Neural cell (in vitro differentiated cells): ENCODE measurements at regions not wholly inside any gene's neighbourhood (a gene's known extent, or its start where the extent isn't known, plus 50 kb on each side); places are given as distances from the start of the nearest gene placed in this dataset.

Experiments
- H2AFZ ChIP-seq: fragments of 200-600, 300-800 bp; sonication (generic), shearing (Covaris generic); 2 replicates; pipeline ENCODE4 v1.6.0; 2014; ENCODE audit warnings: low read depth, mild to moderate bottlenecking, antibody characterized with exemption, low read length, moderate library complexity
- H3F3A ChIP-seq: fragments of 200-600 bp; shearing (Covaris generic); 2 replicates; pipeline ENCODE4 v1.6.1; 2016; ENCODE audit warnings: mild to moderate bottlenecking, moderate library complexity, mixed read lengths, antibody characterized with exemption, low read length; ENCODE audit not compliant: insufficient read depth, poor library complexity, severe bottlenecking
- H3K27ac ChIP-seq: fragments of 200-600, 300-800 bp; sonication (generic), shearing (Covaris generic); 2 replicates; pipeline ENCODE4 v1.5.1; 2014; ENCODE audit warnings: mild to moderate bottlenecking, low read length, moderate library complexity
- H3K27me3 ChIP-seq: fragments of 300-800, 200-600 bp; sonication (generic), shearing (Covaris generic); 2 replicates; pipeline ENCODE4 v1.6.0; 2014; ENCODE audit warnings: mild to moderate bottlenecking, low read depth, low read length, moderate library complexity; ENCODE audit not compliant: insufficient read depth
- H3K36me3 ChIP-seq: fragments of 300-800, 200-600 bp; sonication (generic), shearing (Covaris generic); 2 replicates; pipeline ENCODE4 v1.5.1; 2014; ENCODE audit warnings: mild to moderate bottlenecking, antibody characterized with exemption, low read length, moderate library complexity; ENCODE audit not compliant: insufficient read depth
- H3K4me2 ChIP-seq: fragments of 300-800, 200-600 bp; sonication (generic), shearing (Covaris generic); 2 replicates; pipeline ENCODE4 v1.6.0; 2014; ENCODE audit warnings: mild to moderate bottlenecking, low read length
- H3K4me3 ChIP-seq: fragments of 300-800, 200-600 bp; sonication (generic), shearing (Covaris generic); 2 replicates; pipeline ENCODE4 v1.5.1; 2014; ENCODE audit warnings: mild to moderate bottlenecking, low read length, moderate library complexity
- H3K79me2 ChIP-seq: fragments of 200-600 bp; shearing (Covaris generic); replicated peaks from 2 replicates; pipeline ENCODE4 v1.6.0; 2014; ENCODE audit warnings: mild to moderate bottlenecking, low read length, moderate library complexity; ENCODE audit not compliant: insufficient read depth
- H3K9ac ChIP-seq: fragments of 300-800, 200-600 bp; sonication (generic), shearing (Covaris generic); 2 replicates; pipeline ENCODE4 v1.6.1; 2016; ENCODE audit warnings: mild to moderate bottlenecking, low read length, mixed read lengths
- H3K9me2 ChIP-seq: fragments of 200-600 bp; shearing (Covaris generic); 2 replicates; pipeline ENCODE4 v1.6.1; 2016; ENCODE audit warnings: mild to moderate bottlenecking, low read length, mixed read lengths; ENCODE audit not compliant: insufficient read depth
- H3K9me3 ChIP-seq: fragments of 200-600, 300-800 bp; sonication (generic), shearing (Covaris generic); 2 replicates; pipeline ENCODE4 v1.6.1; 2016; ENCODE audit warnings: mild to moderate bottlenecking, mixed run types, low read length, moderate library complexity, mixed read lengths
- H4K20me1 ChIP-seq: fragments of 200-600 bp; shearing (Covaris generic); 2 replicates; pipeline ENCODE4 v1.6.1; 2016; ENCODE audit warnings: mild to moderate bottlenecking, mixed run types; ENCODE audit not compliant: insufficient read depth
- EP300 ChIP-seq: fragments of 450-650 bp; conservative IDR thresholded peaks from 2 replicates; pipeline ENCODE4 v1.6.1; 2014; ENCODE audit warnings: antibody characterized with exemption, mild to moderate bottlenecking, moderate library complexity; ENCODE audit not compliant: poor library complexity, severe bottlenecking
- EZH2 ChIP-seq: fragments of 200-600, 300-800 bp; shearing (Covaris generic), sonication (generic); IDR thresholded peaks from 2 replicates; pipeline ENCODE4 v1.6.1; 2014; ENCODE audit warnings: antibody characterized with exemption, low read length, borderline replicate concordance, mild to moderate bottlenecking; ENCODE audit not compliant: insufficient read depth, poor library complexity, severe bottlenecking
- MXI1 ChIP-seq: fragments of 450-650 bp; conservative IDR thresholded peaks from 2 replicates; pipeline ENCODE4 v1.6.1; 2014; ENCODE audit warnings: antibody characterized with exemption, mild to moderate bottlenecking; ENCODE audit not compliant: poor library complexity, severe bottlenecking
- POLR2AphosphoS5 ChIP-seq: IDR thresholded peaks from 2 replicates; pipeline ENCODE4 v1.6.1; 2012
- RAD21 ChIP-seq: fragments of 450-650 bp; conservative IDR thresholded peaks from 2 replicates; pipeline ENCODE4 v1.6.1; 2014; ENCODE audit warnings: antibody characterized with exemption, mild to moderate bottlenecking, moderate library complexity
- SMC3 ChIP-seq: fragments of 450-650 bp; conservative IDR thresholded peaks from 2 replicates; pipeline ENCODE4 v1.6.1; 2014; ENCODE audit warnings: antibody characterized with exemption, mild to moderate bottlenecking, moderate library complexity; ENCODE audit not compliant: poor library complexity
- TAF1 ChIP-seq: IDR thresholded peaks from 2 replicates; pipeline ENCODE4 v1.6.1; 2012; ENCODE audit warnings: low read depth
- TF ChIP-seq, protein P1 (sequence below): IDR thresholded peaks from 2 replicates; pipeline ENCODE4 v1.6.1; 2012; ENCODE audit warnings: borderline replicate concordance
- TF ChIP-seq, protein P2 (sequence below): fragments of 450-650 bp; IDR thresholded peaks from 2 replicates; pipeline ENCODE4 v1.5.1; 2014; ENCODE audit warnings: antibody characterized with exemption, mild to moderate bottlenecking, moderate library complexity; ENCODE audit not compliant: poor library complexity, severe bottlenecking

DNA sequence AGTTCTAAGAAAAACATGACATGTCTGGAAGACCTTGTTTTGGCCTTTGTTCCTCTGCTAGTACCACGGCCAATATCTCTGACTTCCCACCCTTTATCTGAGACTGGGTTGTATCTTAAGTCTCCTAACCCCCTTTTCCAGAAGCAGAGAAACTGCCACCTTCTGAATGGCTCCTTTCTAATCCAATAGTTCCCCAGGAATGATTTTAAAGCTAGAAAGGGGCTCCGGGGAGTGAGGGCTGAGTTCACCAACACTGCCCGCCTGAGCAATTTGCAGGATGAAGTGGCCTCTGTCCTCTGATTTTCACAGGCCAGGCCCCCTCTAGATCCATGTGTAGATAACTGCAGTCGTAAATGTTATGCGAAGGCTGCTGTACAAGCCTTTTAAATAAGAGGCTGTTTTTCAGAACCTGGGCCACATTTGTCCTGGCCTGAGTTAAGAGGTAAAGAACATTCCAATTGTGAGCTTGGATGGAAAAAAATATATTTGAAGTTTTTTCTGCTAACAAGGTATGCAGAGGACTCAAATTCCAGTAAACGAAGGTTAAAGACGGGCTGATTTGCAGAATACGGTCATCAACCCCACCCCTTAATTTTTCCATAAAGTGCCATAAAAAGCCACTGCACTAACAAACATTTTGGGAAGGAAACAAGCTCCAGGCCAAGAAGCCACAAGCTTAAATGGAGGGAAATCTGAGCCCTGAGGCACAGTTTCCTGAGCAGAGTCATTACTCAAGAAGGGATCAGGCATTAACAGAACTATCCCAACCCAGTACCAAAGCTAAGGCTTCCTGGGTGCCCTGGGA lies 117.0 kb upstream of the MAF start:
- Histone ChIP-seq H3K27me3 (no peaks in the 10 kb centered on the region), H3K36me3 (no peaks in the 10 kb centered on the region), H3K27ac (no peak overlapping the region), H3K4me2 (no peak overlapping the region), H3K79me2 (no peaks in the 10 kb centered on the region), H3K9me3 (no peaks in the 10 kb centered on the region), H2AFZ (no peak overlapping the region), H3K4me3 (no peak overlapping the region), H3K9me2 (no peaks in the 10 kb centered on the region), H3K9ac (no peak overlapping the region), H4K20me1 (no peaks in the 10 kb centered on the region), H3F3A (no peaks in the 10 kb centered on the region)
- TF ChIP-seq EP300 = no peak

- no peak overlapping the region for H3K4me2 ChIP-seq
- no peaks in the 10 kb centered on the region for H3K9me3 ChIP-seq
- H3K79me2 ChIP-seq = no peaks in the 10 kb centered on the region
- no peak overlapping the region for H3K27ac ChIP-seq
- no peak overlapping the region for H3K9ac ChIP-seq
- no peaks in the 10 kb centered on the region for H4K20me1 ChIP-seq
- H3K4me3 ChIP-seq = no peak overlapping the region
- TF ChIP-seq TAF1 (no peak), POLR2AphosphoS5 (no peak), EZH2 (no peak), MXI1 (no peak), RAD21 (no peak), EP300 (no peak), SMC3 (no peak)
- TF ChIP-seq, protein P1, sequence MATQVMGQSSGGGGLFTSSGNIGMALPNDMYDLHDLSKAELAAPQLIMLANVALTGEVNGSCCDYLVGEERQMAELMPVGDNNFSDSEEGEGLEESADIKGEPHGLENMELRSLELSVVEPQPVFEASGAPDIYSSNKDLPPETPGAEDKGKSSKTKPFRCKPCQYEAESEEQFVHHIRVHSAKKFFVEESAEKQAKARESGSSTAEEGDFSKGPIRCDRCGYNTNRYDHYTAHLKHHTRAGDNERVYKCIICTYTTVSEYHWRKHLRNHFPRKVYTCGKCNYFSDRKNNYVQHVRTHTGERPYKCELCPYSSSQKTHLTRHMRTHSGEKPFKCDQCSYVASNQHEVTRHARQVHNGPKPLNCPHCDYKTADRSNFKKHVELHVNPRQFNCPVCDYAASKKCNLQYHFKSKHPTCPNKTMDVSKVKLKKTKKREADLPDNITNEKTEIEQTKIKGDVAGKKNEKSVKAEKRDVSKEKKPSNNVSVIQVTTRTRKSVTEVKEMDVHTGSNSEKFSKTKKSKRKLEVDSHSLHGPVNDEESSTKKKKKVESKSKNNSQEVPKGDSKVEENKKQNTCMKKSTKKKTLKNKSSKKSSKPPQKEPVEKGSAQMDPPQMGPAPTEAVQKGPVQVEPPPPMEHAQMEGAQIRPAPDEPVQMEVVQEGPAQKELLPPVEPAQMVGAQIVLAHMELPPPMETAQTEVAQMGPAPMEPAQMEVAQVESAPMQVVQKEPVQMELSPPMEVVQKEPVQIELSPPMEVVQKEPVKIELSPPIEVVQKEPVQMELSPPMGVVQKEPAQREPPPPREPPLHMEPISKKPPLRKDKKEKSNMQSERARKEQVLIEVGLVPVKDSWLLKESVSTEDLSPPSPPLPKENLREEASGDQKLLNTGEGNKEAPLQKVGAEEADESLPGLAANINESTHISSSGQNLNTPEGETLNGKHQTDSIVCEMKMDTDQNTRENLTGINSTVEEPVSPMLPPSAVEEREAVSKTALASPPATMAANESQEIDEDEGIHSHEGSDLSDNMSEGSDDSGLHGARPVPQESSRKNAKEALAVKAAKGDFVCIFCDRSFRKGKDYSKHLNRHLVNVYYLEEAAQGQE = no peak
- TF ChIP-seq, protein P2, sequence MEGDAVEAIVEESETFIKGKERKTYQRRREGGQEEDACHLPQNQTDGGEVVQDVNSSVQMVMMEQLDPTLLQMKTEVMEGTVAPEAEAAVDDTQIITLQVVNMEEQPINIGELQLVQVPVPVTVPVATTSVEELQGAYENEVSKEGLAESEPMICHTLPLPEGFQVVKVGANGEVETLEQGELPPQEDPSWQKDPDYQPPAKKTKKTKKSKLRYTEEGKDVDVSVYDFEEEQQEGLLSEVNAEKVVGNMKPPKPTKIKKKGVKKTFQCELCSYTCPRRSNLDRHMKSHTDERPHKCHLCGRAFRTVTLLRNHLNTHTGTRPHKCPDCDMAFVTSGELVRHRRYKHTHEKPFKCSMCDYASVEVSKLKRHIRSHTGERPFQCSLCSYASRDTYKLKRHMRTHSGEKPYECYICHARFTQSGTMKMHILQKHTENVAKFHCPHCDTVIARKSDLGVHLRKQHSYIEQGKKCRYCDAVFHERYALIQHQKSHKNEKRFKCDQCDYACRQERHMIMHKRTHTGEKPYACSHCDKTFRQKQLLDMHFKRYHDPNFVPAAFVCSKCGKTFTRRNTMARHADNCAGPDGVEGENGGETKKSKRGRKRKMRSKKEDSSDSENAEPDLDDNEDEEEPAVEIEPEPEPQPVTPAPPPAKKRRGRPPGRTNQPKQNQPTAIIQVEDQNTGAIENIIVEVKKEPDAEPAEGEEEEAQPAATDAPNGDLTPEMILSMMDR = no peak
- H2AFZ ChIP-seq = no peak overlapping the region
- H3K9me2 ChIP-seq = no peaks in the 10 kb centered on the region
- no peaks in the 10 kb centered on the region for H3F3A ChIP-seq
- no peaks in the 10 kb centered on the region for H3K36me3 ChIP-seq
- no peaks in the 10 kb centered on the region for H3K27me3 ChIP-seq
These were observed 116.3 kb upstream of the MAF start for GRCh38 chr16:79716645-79717332.
